Ascending aorta (tissue), 2 donors: ENCODE measurements at regions not wholly inside any gene's neighbourhood (a gene's known extent, or its start where the extent isn't known, plus 50 kb on each side); places are given as distances from the start of the nearest gene placed in this dataset.

Experiments
- DNase-seq, 2 donors: peaks; one replicate each; pipeline ENCODE4 v3.0.0-alpha.2; 2019; ENCODE audit warnings: low spot score in 2 of 2
- H3K27ac ChIP-seq, 2 donors: fragments of 200-600 bp; sonication (generic); one replicate each; pipeline ENCODE4 v1.5.1; 2016 to 2017; ENCODE audit warnings: mild to moderate bottlenecking in 1 of 2
- H3K27me3 ChIP-seq: fragments of 200-600 bp; sonication (generic); one replicate; pipeline ENCODE4 v1.5.1; 2017
- H3K36me3 ChIP-seq, 2 donors: fragments of 200-600 bp; sonication (generic); one replicate each; pipeline ENCODE4 v1.5.1; 2016
- H3K4me1 ChIP-seq, 2 donors: fragments of 200-600 bp; sonication (generic); one replicate each; pipeline ENCODE4 v1.5.1; 2016 to 2017; ENCODE audit warnings: mild to moderate bottlenecking in 1 of 2
- H3K4me3 ChIP-seq, 2 donors: fragments of 200-600 bp; sonication (generic); one replicate each; pipeline ENCODE4 v1.5.1; 2016 to 2017; ENCODE audit warnings: mild to moderate bottlenecking in 1 of 2
- H3K9me3 ChIP-seq, 2 donors: fragments of 200-600 bp; sonication (generic); one replicate each; pipeline ENCODE4 v1.5.1; 2016
- intact Hi-C: fragments of 100-400 bp; cut with DNase I; formaldehyde crosslinking; loops from one replicate; pipeline ENCODE4 v1.15.1; 2023
- TF ChIP-seq, protein P1 (sequence below), 3 experiments: fragments of 200-600 bp in 2 of 3; fragments of 450-650 bp in 1 of 3; sonication (generic) in 2 of 3; IDR thresholded peaks; one replicate each; pipeline ENCODE4 v1.5.1; 2016 to 2019; ENCODE audit warnings: antibody characterized with exemption in 3 of 3, mild to moderate bottlenecking in 1 of 3, moderate library complexity in 1 of 3

DNA sequence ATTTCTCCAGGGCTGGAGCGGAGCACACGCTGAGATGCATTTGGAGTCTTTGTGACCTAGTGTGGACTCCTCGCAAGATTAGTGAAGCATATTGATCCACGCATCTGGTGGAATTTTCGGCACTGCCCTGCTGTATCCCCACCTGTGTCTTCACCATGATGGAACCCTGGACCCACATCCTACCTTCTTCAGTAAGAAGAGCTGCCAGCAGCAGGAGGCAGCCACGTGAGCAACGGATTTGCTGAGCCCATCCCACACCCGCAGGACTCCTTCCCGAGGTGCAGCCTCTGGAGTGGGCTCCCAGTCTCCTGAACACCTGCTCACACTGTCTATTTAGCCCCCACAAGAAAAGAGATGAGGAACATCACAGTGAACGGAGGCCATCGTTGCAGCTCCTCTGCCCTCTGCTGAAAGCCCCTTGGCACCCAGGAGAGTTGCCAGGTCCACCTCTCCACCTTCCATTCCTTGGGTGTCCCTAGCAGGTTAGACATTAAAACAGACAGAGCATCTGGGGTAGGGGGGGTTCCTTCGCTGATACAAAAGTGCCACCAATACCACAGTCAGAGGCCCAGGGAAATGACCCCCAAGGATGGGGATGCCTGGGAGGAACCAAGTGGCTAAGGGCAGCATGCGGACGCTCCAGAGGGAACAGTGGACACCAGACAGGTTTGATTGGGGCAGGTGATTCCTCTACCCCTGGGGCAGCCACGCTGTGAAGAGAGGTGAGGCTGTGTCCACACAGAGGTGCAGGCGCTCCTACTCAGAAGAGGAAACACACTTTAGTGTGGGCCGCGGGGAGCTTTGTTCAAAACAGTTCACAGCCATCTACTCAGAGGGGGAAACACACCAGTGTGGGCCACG, 302.8 kb upstream of the SALL3 start:
- H3K27me3 ChIP-seq: no peaks in the 10 kb centered on the region
- intact Hi-C loops: no loop called here

DNA sequence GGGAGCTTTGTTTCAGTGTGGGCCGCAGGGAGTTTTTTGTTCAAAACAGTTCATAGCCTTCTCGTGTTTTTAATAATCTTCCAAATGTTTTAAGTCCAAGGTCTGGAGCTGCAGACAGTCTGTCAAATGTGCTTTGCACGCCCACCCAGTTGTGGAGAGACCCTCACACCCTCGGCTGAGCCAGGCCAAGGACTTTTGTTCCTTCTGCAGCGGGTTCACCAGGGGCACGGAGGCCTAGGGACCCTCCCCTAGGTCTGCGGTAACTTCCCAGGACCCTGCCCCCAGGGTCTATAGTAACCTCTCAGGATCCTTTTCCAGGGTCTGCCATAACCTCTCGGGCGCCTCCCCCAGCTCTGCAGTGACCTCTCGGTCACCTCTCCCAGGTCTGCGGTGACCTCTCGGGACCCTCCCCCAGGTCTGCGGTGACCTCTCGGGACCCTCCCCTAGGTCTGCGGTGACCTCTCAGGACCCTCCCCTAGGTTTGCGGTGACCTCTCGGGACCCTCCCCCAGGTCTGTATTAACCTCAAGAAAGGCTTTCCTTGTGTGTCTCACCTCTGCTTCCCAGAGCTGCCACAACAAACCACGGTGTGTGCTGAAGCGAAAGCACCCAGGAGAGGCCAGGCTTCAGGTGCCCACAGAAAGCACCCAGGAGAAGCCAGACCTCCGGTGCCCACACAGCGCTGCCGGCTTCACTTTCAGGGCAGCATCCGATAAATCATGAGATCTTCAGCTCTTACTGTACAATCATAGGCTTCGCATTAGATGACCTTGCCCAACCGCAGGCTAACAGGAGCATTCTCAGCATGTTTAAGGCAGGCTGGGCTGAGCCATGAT, 301.9 kb upstream of the SALL3 start:
- intact Hi-C loops: no loop called here
- H3K27me3 ChIP-seq: no peaks in the 10 kb centered on the region
- no peaks in the 10 kb centered on the region for H3K9me3 ChIP-seq
- H3K4me3 ChIP-seq: no peak overlapping the region
- H3K36me3 ChIP-seq: no peaks in the 10 kb centered on the region
- H3K4me1 ChIP-seq: no peaks in the 10 kb centered on the region
- DNase-seq: no peak
- TF ChIP-seq, protein P1, sequence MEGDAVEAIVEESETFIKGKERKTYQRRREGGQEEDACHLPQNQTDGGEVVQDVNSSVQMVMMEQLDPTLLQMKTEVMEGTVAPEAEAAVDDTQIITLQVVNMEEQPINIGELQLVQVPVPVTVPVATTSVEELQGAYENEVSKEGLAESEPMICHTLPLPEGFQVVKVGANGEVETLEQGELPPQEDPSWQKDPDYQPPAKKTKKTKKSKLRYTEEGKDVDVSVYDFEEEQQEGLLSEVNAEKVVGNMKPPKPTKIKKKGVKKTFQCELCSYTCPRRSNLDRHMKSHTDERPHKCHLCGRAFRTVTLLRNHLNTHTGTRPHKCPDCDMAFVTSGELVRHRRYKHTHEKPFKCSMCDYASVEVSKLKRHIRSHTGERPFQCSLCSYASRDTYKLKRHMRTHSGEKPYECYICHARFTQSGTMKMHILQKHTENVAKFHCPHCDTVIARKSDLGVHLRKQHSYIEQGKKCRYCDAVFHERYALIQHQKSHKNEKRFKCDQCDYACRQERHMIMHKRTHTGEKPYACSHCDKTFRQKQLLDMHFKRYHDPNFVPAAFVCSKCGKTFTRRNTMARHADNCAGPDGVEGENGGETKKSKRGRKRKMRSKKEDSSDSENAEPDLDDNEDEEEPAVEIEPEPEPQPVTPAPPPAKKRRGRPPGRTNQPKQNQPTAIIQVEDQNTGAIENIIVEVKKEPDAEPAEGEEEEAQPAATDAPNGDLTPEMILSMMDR (IDR thresholded peaks at IDR 0.05): no peak
- H3K27ac ChIP-seq: no peak overlapping the region

More for the DNA sequence above, 302.8 kb upstream of the SALL3 start:
- H3K36me3 ChIP-seq: no peaks in the 10 kb centered on the region
- no peak for DNase-seq
- H3K9me3 ChIP-seq: no peaks in the 10 kb centered on the region
- TF ChIP-seq, protein P1 (IDR thresholded peaks at IDR 0.05): no peak
- no peak overlapping the region for H3K27ac ChIP-seq
- H3K4me3 ChIP-seq: no peak overlapping the region
- no peaks in the 10 kb centered on the region for H3K4me1 ChIP-seq

DNA sequence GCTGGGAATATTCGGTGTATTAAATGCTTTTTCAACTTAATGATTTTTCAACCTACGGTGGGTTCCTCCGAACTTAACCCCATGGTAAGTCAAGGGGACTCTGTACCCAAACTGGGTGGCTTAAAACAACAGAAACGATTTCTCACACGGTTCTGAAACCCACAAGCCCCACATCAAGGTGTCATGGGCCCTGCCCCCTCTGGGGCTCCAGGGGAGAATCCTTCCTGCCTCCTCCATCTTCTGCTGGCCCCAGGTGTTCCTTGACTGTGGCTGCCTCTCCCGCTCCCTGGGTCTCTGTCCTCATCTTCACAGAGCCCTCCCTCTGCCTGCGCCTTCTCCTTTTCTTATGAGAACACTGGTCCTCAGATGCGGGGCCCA, 301.3 kb upstream of the SALL3 start:
- H3K36me3 ChIP-seq: no peaks in the 10 kb centered on the region
- H3K27me3 ChIP-seq: no peaks in the 10 kb centered on the region
- H3K4me1 ChIP-seq: no peaks in the 10 kb centered on the region
- H3K27ac ChIP-seq: no peak overlapping the region
- DNase-seq: no peak
- TF ChIP-seq, protein P1 (IDR thresholded peaks at IDR 0.05): no peak
- H3K4me3 ChIP-seq: no peak overlapping the region
- H3K9me3 ChIP-seq: no peaks in the 10 kb centered on the region
- intact Hi-C loops: no loop called here

DNA sequence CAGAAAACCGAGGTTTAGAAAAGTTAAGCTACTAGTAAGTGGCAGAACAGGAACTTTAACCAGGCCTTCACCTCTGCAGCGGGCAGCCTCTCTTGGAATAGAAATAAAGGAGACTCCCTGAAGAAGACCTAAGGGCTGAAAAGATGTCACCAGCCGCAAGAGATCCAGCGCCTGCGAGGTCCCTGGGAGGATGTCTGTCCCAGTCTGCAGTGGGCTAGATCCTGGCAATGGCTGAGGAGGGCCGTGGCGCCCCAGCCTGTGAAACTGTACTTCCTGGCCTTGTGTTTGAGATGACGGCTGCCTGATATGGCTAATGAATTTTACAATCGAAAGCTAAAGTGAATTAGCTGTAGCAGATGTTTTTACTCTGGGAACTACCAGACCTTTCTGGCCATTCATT, 300.6 kb upstream of the SALL3 start:
- Histone ChIP-seq H3K27me3 (no peaks in the 10 kb centered on the region), H3K27ac (no peak overlapping the region), H3K4me3 (no peak overlapping the region), H3K9me3 (no peaks in the 10 kb centered on the region), H3K36me3 (no peaks in the 10 kb centered on the region), H3K4me1 (no peaks in the 10 kb centered on the region)
- no peak for DNase-seq
- TF ChIP-seq, protein P1 (IDR thresholded peaks at IDR 0.05): no peak
- intact Hi-C loops: no loop called here

DNA sequence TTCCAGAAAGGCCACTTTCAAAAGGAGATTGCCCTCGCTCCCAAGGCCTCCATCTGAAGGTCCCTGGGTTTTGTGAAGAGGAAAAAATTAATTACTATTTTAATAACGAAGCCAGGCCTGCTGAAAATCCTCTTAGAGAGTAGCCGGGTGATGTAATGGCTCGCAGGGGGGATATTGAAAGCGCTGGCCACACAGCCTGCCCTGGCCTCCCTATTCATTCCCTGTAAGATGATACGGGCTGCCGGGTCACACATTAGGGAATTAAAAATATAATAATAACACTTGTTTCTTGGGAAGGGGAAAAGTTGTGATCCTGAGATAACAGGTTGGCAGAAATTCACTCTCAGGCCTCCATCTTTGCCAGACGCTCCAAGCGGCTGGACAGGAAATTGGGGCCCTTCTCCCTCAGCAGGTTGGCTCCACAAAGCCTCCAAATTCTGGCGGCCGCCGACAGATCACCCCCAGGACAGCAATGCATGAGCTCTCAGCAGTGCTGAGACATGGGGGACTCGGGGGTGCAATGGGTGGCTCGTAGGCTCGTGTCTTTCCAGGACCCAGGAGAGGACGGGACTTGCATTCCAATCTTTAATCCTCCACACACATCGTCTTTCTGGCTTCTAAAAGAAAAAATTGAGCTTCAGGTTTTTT, 299.9 kb upstream of the SALL3 start:
- no peak overlapping the region for H3K4me3 ChIP-seq
- H3K4me1 ChIP-seq: no peaks in the 10 kb centered on the region
- TF ChIP-seq, protein P1 (IDR thresholded peaks at IDR 0.05): no peak
- H3K36me3 ChIP-seq: no peaks in the 10 kb centered on the region
- H3K27me3 ChIP-seq: no peaks in the 10 kb centered on the region
- intact Hi-C loops: no loop called here
- no peaks in the 10 kb centered on the region for H3K9me3 ChIP-seq
- no peak for DNase-seq
- H3K27ac ChIP-seq: no peak overlapping the region
